Karpas-422 (cell line): ENCODE measurements at regions not wholly inside any gene's neighbourhood (a gene's known extent, or its start where the extent isn't known, plus 50 kb on each side); places are given as distances from the start of the nearest gene placed in this dataset.
"Not testable (repeated sequence)": the region's sequence is repeated elsewhere in the genome, so short reads cannot be mapped to it uniquely, and the experiment has no call there.

Experiments used
- DNase-seq: peaks from one replicate; pipeline ENCODE4 v3.0.0-alpha.2; 2015
- H2AFZ ChIP-seq: fragments of 200-600 bp; sonication (generic); 2 replicates; pipeline ENCODE4 v1.6.1; 2014; ENCODE audit warnings: antibody characterized with exemption, low read length, mixed read lengths
- H3K27ac ChIP-seq: fragments of 200-600 bp; sonication (generic); 2 replicates; pipeline ENCODE4 v1.5.1; 2014; ENCODE audit warnings: mild to moderate bottlenecking, low read length, moderate library complexity
- H3K27me3 ChIP-seq: fragments of 200-600 bp; sonication (generic); 2 replicates; pipeline ENCODE4 v1.6.1; 2014; ENCODE audit warnings: low read length, mixed read lengths
- H3K36me3 ChIP-seq: fragments of 200-600 bp; sonication (generic); 2 replicates; pipeline ENCODE4 v1.6.1; 2014; ENCODE audit warnings: low read length, mixed read lengths; ENCODE audit not compliant: insufficient read depth
- H3K4me1 ChIP-seq: fragments of 200-600 bp; sonication (generic); 2 replicates; pipeline ENCODE4 v1.6.1; 2014; ENCODE audit warnings: mild to moderate bottlenecking, low read length, mixed read lengths
- H3K4me2 ChIP-seq: fragments of 200-600 bp; sonication (generic); 2 replicates; pipeline ENCODE4 v1.6.1; 2014; ENCODE audit warnings: low read length, low read depth, mild to moderate bottlenecking; ENCODE audit not compliant: poor library complexity, severe bottlenecking
- H3K4me3 ChIP-seq: fragments of 200-600 bp; sonication (generic); 2 replicates; pipeline ENCODE4 v1.5.1; 2014; ENCODE audit warnings: mild to moderate bottlenecking, antibody characterized with exemption, low read length, mixed read lengths
- H3K79me2 ChIP-seq: fragments of 200-600 bp; sonication (generic); 2 replicates; pipeline ENCODE4 v1.6.1; 2014; ENCODE audit warnings: mild to moderate bottlenecking, low read length, mixed read lengths
- H3K9ac ChIP-seq: fragments of 200-600 bp; sonication (generic); 2 replicates; pipeline ENCODE4 v1.6.0; 2014; ENCODE audit warnings: low read length
- H3K9me2 ChIP-seq: fragments of 200-600 bp; sonication (generic), shearing (Covaris generic); replicated peaks from 2 replicates; pipeline ENCODE4 v1.6.0; 2014; ENCODE audit warnings: mild to moderate bottlenecking, low read length, moderate library complexity; ENCODE audit not compliant: insufficient read depth
- H3K9me3 ChIP-seq: fragments of 300-700, 200-600 bp; sonication (generic); 2 replicates; pipeline ENCODE4 v1.6.1; 2014; ENCODE audit warnings: low read length, mixed read lengths
- H4K20me1 ChIP-seq: fragments of 200-600 bp; sonication (generic); 2 replicates; pipeline ENCODE4 v1.6.1; 2014; ENCODE audit warnings: mild to moderate bottlenecking, antibody characterized with exemption, low read length, low read depth; ENCODE audit not compliant: insufficient read depth

DNA sequence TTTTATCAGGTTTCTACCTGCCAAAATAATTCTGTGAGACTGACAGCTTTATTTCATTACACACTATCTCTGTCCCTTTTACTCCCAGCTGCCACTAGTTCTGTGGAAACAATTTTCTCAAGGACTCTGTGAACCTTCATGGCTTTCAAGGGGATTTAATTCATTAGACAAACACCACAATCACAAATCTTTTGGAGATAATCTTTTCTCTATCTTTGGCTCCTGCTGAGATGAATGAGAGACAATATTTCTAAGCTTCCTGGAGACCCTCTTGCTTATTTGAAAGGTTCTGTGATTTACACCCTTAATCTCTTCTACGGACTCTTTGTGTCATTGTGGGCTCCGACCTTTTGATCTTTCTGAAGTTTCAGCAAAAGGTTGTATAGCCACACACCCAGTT, 222.6 kb downstream of the PRDM9 start:
- peaks cover 5% of the 10 kb centered on the region; the same call in 1 of the 2 replicates for H3K9me3 ChIP-seq
- H3K4me3 ChIP-seq = no peak overlapping the region
- H3K9ac ChIP-seq = no peak overlapping the region
- no peak overlapping the region for H3K4me2 ChIP-seq
- no peaks in the 10 kb centered on the region for H3K79me2 ChIP-seq
- no peaks in the 10 kb centered on the region for H3K36me3 ChIP-seq
- H3K9me2 ChIP-seq = no peaks in the 10 kb centered on the region
- no peak overlapping the region for H2AFZ ChIP-seq
- DNase-seq = no peak
- H4K20me1 ChIP-seq = no peaks in the 10 kb centered on the region
- no peaks in the 10 kb centered on the region for H3K4me1 ChIP-seq
- no peak overlapping the region for H3K27ac ChIP-seq
- no peaks in the 10 kb centered on the region for H3K27me3 ChIP-seq

DNA sequence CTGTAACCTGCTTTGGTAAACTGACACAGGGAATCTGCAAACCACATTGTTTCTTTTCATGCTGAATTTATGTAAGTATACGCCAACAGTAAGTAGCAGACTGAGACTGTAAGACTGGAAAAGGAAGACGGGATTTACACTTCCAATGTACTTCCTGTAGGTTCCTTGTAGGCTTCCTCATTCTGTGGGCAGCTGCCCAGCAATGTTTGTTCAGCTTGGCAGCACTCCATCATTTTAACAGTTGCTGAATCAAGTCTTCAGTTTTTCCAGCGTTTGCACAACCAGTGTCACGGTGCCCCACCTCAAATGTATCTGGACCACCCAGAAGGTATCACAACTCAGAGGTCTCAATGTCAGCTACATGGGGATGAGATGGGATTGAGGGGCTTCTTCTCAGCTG, 232.6 kb downstream of the PRDM9 start:
- 0 out of 2 replicates have a peak, but pooled peaks cover 3% of the 10 kb centered on the region for H3K9me3 ChIP-seq
- no peaks in the 10 kb centered on the region for H3K9me2 ChIP-seq
- H3K27me3 ChIP-seq = no peaks in the 10 kb centered on the region
- H3K4me2 ChIP-seq = no peak overlapping the region
- H4K20me1 ChIP-seq = no peaks in the 10 kb centered on the region
- H3K36me3 ChIP-seq = no peaks in the 10 kb centered on the region
- no peaks in the 10 kb centered on the region for H3K4me1 ChIP-seq
- H2AFZ ChIP-seq = no peak overlapping the region
- no peaks in the 10 kb centered on the region for H3K79me2 ChIP-seq
- no peak for DNase-seq
- H3K4me3 ChIP-seq = no peak overlapping the region
- H3K9ac ChIP-seq = no peak overlapping the region
- no peak overlapping the region for H3K27ac ChIP-seq

DNA sequence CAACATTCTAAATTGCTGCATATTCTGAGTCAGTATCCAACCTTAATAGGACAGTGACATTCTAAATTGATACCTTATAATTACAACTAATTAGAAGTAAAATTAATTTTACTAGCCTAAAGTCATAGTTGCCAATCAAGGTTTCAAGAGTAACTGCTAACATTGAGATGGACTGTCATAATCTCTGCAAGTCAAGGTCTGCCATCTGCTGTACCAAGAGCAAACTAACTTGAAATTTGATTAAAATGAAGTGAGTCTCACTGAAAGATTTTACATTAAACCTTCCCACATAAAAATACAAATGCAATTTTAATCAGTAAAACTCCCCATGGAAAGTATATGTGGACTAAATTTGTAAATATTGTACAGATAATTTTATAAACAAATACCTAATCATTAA, 235.3 kb downstream of the PRDM9 start:
- no peak overlapping the region for H3K4me2 ChIP-seq
- no peak for DNase-seq
- H3K27ac ChIP-seq = no peak overlapping the region
- H3K9me2 ChIP-seq = no peaks in the 10 kb centered on the region
- no peaks in the 10 kb centered on the region for H3K79me2 ChIP-seq
- no peaks in the 10 kb centered on the region for H4K20me1 ChIP-seq
- H2AFZ ChIP-seq = no peak overlapping the region
- no peak overlapping the region for H3K4me3 ChIP-seq
- no peaks in the 10 kb centered on the region for H3K4me1 ChIP-seq
- 0 out of 2 replicates have a peak, but pooled peaks cover 3% of the 10 kb centered on the region for H3K9me3 ChIP-seq
- no peak overlapping the region for H3K9ac ChIP-seq
- no peaks in the 10 kb centered on the region for H3K27me3 ChIP-seq
- H3K36me3 ChIP-seq = no peaks in the 10 kb centered on the region

DNA sequence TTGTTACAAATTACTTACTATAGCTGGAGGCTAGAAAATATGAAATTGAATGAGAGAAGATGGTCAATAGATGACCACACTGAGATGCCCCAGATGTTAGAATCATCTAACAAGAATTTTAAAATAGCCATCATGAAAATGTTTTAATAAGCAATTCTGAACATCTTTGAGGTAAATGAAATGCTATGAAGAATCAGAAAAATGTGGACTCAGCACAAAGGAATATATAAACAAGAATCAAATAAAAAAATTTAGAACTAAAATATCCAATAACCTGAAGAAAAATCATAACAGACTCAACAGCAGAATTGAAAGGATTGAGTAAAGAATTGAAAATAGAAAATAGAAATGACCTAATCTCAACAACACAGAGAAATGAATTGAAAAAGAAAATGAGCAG, 248.5 kb downstream of the PRDM9 start:
- no peak overlapping the region for H3K4me2 ChIP-seq
- no peaks in the 10 kb centered on the region for H3K9me2 ChIP-seq
- no peak for DNase-seq
- H2AFZ ChIP-seq = no peak overlapping the region
- H3K9me3 ChIP-seq = peaks cover 2% of the 10 kb centered on the region; the same call in 1 of the 2 replicates
- no peak overlapping the region for H3K27ac ChIP-seq
- no peak overlapping the region for H3K9ac ChIP-seq
- no peaks in the 10 kb centered on the region for H3K79me2 ChIP-seq
- H3K27me3 ChIP-seq = no peaks in the 10 kb centered on the region
- H3K4me1 ChIP-seq = no peaks in the 10 kb centered on the region
- H4K20me1 ChIP-seq = no peaks in the 10 kb centered on the region
- no peak overlapping the region for H3K4me3 ChIP-seq
- no peaks in the 10 kb centered on the region for H3K36me3 ChIP-seq

DNA sequence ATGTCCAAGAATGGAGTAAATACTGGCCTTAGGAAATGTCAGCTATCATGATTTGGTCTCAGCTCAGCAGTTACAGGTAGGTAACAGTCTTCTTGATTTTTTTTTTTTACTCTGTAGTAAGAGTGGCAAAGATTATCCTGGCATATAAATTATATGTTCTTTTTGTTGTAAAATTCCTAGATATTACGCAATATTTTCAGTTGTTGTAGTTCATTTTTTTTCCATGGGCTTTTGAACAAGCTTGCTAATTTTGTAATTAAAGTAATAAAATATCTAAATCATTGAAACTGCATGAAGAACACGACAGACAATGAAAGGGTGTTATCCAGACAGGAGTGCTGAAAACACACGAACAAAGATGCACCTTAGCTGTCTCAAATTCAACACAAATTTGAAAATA, 249.4 kb downstream of the PRDM9 start:
- Histone ChIP-seq H3K4me3 (no peak overlapping the region), H3K36me3 (no peaks in the 10 kb centered on the region), H3K79me2 (no peaks in the 10 kb centered on the region), H4K20me1 (no peaks in the 10 kb centered on the region), H3K9me3 (peaks cover 2% of the 10 kb centered on the region; the same call in 1 of the 2 replicates), H3K4me2 (no peak overlapping the region), H3K9ac (no peak overlapping the region), H3K9me2 (no peaks in the 10 kb centered on the region), H2AFZ (no peak overlapping the region), H3K27me3 (no peaks in the 10 kb centered on the region), H3K27ac (no peak overlapping the region), H3K4me1 (no peaks in the 10 kb centered on the region)
- DNase-seq = no peak

DNA sequence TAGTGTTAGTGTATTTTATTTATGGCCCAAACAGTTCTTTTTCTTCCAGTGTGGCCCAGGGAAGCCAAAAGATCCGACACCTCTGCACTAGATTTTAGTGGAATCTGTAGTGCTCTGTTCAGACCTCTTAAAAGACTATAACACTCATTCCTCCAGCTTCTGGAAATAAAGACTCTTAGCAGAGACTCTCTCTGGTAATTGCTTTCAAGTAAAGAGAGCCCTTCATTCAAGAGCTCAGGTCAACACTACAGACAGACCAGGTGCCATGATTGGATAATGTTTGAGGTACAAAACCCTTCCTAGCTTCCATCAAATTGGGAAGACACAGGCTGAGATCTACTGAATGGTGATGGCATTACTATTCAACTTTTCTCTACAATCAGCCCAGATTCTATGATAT, 255.8 kb downstream of the PRDM9 start:
- no peak overlapping the region for H3K9ac ChIP-seq
- no peak overlapping the region for H3K4me2 ChIP-seq
- H3K4me1 ChIP-seq = no peaks in the 10 kb centered on the region
- H3K27ac ChIP-seq = no peak overlapping the region
- no peaks in the 10 kb centered on the region for H3K9me3 ChIP-seq
- H3K9me2 ChIP-seq = no peaks in the 10 kb centered on the region
- H3K36me3 ChIP-seq = no peaks in the 10 kb centered on the region
- H2AFZ ChIP-seq = no peak overlapping the region
- no peak for DNase-seq
- H3K27me3 ChIP-seq = no peaks in the 10 kb centered on the region
- H3K79me2 ChIP-seq = no peaks in the 10 kb centered on the region
- no peak overlapping the region for H3K4me3 ChIP-seq
- no peaks in the 10 kb centered on the region for H4K20me1 ChIP-seq

DNA sequence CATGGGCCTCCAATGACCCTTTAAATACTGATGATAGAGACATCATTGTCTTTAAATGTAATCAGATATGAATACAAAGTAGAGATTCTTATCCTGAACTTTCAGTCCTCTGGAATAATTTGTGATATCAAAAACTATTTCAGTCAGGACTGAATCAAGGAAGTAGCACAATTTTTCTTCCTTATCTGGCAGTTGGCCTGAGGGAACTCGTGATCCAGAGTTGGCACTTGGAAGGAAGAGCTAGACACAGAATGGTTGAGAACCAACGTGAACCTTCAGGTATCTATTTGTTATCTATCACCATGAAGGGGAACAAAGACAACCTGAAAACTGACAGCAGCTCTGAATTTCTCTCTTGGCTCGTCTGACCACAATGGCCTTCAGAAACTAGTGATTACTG, 269.3 kb downstream of the PRDM9 start:
- no peak for DNase-seq
- Histone ChIP-seq H3K4me3 (no peak overlapping the region), H3K4me2 (no peak overlapping the region), H3K9me2 (no peaks in the 10 kb centered on the region), H3K79me2 (no peaks in the 10 kb centered on the region), H3K27ac (no peak overlapping the region), H3K9ac (no peak overlapping the region), H3K36me3 (no peaks in the 10 kb centered on the region), H2AFZ (no peak overlapping the region), H3K4me1 (no peaks in the 10 kb centered on the region), H3K27me3 (no peaks in the 10 kb centered on the region), H4K20me1 (no peaks in the 10 kb centered on the region), H3K9me3 (peaks cover 3% of the 10 kb centered on the region; the same call in 1 of the 2 replicates)

DNA sequence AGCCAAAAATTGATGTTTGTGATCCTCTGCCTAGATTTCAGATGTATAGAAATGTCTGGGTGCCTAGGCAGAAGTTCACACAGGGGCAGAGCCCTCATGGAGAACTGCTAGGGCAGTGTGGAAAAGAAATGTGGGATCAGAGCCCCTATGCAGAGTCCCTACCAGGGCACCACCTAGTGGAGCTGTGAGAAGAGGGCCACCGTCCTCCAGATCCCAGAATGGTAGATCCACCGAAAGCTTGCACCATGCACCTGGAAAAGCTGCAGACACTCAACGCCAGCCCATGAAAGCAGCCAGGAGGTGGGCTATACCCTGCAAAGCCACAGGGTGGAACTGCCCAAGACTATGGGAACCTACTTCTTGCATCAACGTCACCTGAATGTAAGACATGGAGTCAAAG, 292.9 kb downstream of the PRDM9 start:
- H3K9me2 ChIP-seq, DNase-seq, H3K27me3 ChIP-seq: not testable (repeated sequence)

More for the DNA sequence above, 292.9 kb downstream of the PRDM9 start:
- not testable (repeated sequence) for H3K79me2 ChIP-seq, H4K20me1 ChIP-seq, H3K9me3 ChIP-seq, H3K36me3 ChIP-seq, H3K9ac ChIP-seq, H2AFZ ChIP-seq, H3K4me3 ChIP-seq, H3K4me2 ChIP-seq, H3K4me1 ChIP-seq, H3K27ac ChIP-seq
